ENCODE measurements at regions not wholly inside any gene's neighbourhood (a gene's known extent, or its start where the extent isn't known, plus 50 kb on each side); places are given as distances from the start of the nearest gene placed in this dataset.

GRCh38 chr4:188903986-188904385 is 764.7 kb downstream of the TRIML1 start:
- H3K36me3 ChIP-seq (ENCODE audit: insufficient read depth): no peaks in the 10 kb centered on the region
- H3K4me1 ChIP-seq (ENCODE audit: low read depth, poor library complexity, severe bottlenecking): no peaks in the 10 kb centered on the region
- H3K4me2 ChIP-seq: no peak overlapping the region
- no peak overlapping the region for H3K9ac ChIP-seq
- H3K27me3 ChIP-seq (ENCODE audit: insufficient read depth, low read depth): no peaks in the 10 kb centered on the region
- no peaks in the 10 kb centered on the region for H3K79me2 ChIP-seq (ENCODE audit: insufficient read depth, low read depth)
- H3K4me3 ChIP-seq (IDR thresholded peaks at IDR 0.05; ENCODE audit: insufficient read depth, low read depth, low read length): no peak overlapping the region
- H2AFZ ChIP-seq (ENCODE audit: low read depth): no peak overlapping the region
- no peak overlapping the region for H3K27ac ChIP-seq
- TF ChIP-seq, protein P1, sequence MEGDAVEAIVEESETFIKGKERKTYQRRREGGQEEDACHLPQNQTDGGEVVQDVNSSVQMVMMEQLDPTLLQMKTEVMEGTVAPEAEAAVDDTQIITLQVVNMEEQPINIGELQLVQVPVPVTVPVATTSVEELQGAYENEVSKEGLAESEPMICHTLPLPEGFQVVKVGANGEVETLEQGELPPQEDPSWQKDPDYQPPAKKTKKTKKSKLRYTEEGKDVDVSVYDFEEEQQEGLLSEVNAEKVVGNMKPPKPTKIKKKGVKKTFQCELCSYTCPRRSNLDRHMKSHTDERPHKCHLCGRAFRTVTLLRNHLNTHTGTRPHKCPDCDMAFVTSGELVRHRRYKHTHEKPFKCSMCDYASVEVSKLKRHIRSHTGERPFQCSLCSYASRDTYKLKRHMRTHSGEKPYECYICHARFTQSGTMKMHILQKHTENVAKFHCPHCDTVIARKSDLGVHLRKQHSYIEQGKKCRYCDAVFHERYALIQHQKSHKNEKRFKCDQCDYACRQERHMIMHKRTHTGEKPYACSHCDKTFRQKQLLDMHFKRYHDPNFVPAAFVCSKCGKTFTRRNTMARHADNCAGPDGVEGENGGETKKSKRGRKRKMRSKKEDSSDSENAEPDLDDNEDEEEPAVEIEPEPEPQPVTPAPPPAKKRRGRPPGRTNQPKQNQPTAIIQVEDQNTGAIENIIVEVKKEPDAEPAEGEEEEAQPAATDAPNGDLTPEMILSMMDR (conservative IDR thresholded peaks at IDR 0.05; ENCODE audit: low read depth, low read length): no peak
- H4K20me1 ChIP-seq (ENCODE audit: insufficient read depth): no peaks in the 10 kb centered on the region

DNA sequence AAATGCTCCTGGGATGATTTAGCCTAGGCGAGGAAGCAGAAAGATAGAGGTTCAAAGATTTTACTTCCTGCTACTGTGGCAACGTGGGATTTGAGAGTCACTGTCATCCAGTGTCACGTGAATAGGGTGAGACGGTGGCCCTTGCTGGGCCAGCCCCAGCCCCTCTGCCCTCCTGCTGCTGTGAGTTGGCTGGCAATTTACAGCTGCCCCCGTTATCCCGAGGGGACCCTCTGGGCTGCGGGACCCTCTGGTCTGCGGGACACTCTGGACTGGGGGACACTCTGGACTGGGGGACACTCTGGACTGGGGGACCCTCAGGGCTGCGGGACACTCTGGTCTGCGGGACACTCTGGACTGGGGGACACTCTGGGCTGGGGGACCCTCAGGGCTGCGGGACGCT is 765.4 kb downstream of the TRIML1 start:
- Histone ChIP-seq H4K20me1 (ENCODE audit: insufficient read depth) (no peaks in the 10 kb centered on the region), H3K27me3 (ENCODE audit: insufficient read depth, low read depth) (no peaks in the 10 kb centered on the region), H3K4me1 (ENCODE audit: low read depth, poor library complexity, severe bottlenecking) (no peaks in the 10 kb centered on the region), H3K27ac (no peak overlapping the region), H3K36me3 (ENCODE audit: insufficient read depth) (no peaks in the 10 kb centered on the region), H3K4me2 (no peak overlapping the region), H3K9ac (no peak overlapping the region), H3K4me3 (IDR thresholded peaks at IDR 0.05; ENCODE audit: insufficient read depth, low read depth, low read length) (no peak overlapping the region), H2AFZ (ENCODE audit: low read depth) (no peak overlapping the region), H3K79me2 (ENCODE audit: insufficient read depth, low read depth) (no peaks in the 10 kb centered on the region)
- TF ChIP-seq, protein P1 (conservative IDR thresholded peaks at IDR 0.05; ENCODE audit: low read depth, low read length): no peak

DNA sequence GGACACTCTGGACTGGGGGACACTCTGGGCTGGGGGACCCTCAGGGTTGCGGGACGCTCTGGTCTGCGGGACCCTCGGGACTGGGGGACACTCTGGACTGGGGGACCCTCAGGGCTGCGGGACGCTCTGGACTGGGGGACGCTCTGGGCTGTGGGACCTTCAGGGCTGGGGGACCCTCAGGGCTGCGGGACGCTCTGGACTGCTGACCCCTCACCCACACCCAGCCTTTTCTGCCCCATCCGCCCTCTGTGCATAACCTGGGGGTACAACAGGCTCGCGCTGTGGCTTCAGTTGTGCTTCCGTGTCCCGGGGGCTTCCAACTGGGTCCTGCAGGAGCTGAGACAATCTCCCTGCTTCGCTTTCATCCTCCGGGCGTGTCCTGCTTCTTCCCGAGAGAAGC is 766.0 kb downstream of the TRIML1 start:
- no peaks in the 10 kb centered on the region for H3K79me2 ChIP-seq (ENCODE audit: insufficient read depth, low read depth)
- TF ChIP-seq, protein P1 (conservative IDR thresholded peaks at IDR 0.05; ENCODE audit: low read depth, low read length): no peak
- no peaks in the 10 kb centered on the region for H4K20me1 ChIP-seq (ENCODE audit: insufficient read depth)
- no peak overlapping the region for H3K27ac ChIP-seq
- H3K4me2 ChIP-seq: no peak overlapping the region
- H3K9ac ChIP-seq: no peak overlapping the region
- H3K27me3 ChIP-seq (ENCODE audit: insufficient read depth, low read depth): no peaks in the 10 kb centered on the region
- H2AFZ ChIP-seq (ENCODE audit: low read depth): no peak overlapping the region
- H3K4me3 ChIP-seq (IDR thresholded peaks at IDR 0.05; ENCODE audit: insufficient read depth, low read depth, low read length): no peak overlapping the region
- H3K36me3 ChIP-seq (ENCODE audit: insufficient read depth): no peaks in the 10 kb centered on the region
- H3K4me1 ChIP-seq (ENCODE audit: low read depth, poor library complexity, severe bottlenecking): no peaks in the 10 kb centered on the region

DNA sequence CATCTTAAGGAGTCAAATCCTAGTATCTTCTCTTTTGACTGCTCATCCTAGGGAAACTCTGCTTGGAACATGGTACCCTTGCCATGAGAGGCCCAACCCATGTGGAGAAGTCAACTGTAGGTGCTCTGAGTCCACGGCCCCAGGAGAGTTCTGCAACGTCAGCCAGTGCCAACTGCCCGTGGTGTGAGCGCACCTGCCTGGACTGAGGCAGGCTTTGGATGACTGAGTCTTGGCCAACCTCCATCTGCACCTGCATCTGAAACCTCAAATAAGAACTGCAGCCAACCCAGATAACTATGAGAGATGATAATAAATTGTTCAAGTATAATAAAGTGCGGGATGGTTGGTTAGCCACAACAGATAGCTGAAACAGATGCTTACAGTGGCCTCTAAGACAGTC is 772.0 kb downstream of the TRIML1 start:
- Histone ChIP-seq H2AFZ (ENCODE audit: low read depth) (no peak overlapping the region), H3K4me1 (ENCODE audit: low read depth, poor library complexity, severe bottlenecking) (no peaks in the 10 kb centered on the region), H3K27me3 (ENCODE audit: insufficient read depth, low read depth) (no peaks in the 10 kb centered on the region), H3K27ac (no peak overlapping the region), H4K20me1 (ENCODE audit: insufficient read depth) (no peaks in the 10 kb centered on the region), H3K36me3 (ENCODE audit: insufficient read depth) (no peaks in the 10 kb centered on the region), H3K9ac (no peak overlapping the region), H3K4me2 (no peak overlapping the region), H3K79me2 (ENCODE audit: insufficient read depth, low read depth) (no peaks in the 10 kb centered on the region), H3K4me3 (IDR thresholded peaks at IDR 0.05; ENCODE audit: insufficient read depth, low read depth, low read length) (no peak overlapping the region)
- TF ChIP-seq, protein P1 (conservative IDR thresholded peaks at IDR 0.05; ENCODE audit: low read depth, low read length): no peak
